DMS53 treated with DMSO at 0.1 percent for 48 hours (cell line): ENCODE measurements at regions not wholly inside any gene's neighbourhood (a gene's known extent, or its start where the extent isn't known, plus 50 kb on each side); places are given as distances from the start of the nearest gene placed in this dataset.
A peak's percentile ranks its signal among the peaks of the same experiment; 100 is the strongest.

ENCODE experiments used
- DNase-seq: peaks from one replicate; lab custom pipeline; 2025; ENCODE audit not compliant: unreplicated experiment; lab: John Stamatoyannopoulos, UW

- DNase-seq: no peak
Measured at GRCh38 chr6:112697265-112697664, 350.1 kb downstream of the RFPL4B start.

DNA sequence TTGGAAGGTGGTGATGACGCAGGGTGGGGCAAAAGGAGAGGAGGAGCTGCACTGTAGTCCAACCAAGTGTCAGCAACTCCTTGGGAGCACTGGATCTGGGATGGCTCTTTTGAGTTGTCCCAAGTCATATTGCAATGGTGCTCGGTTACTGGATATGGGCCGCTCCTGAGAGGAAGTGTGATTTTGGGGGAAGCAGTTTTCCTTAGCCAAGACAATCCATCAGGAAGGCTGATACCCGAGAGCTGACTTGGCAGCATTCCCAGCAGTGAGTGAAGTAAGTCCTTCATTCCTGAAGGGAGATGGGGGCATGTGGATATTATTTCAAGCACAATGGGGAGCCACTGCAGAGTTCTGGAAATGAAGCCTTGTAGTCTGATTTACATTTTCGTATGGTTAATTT is 354.1 kb downstream of the RFPL4B start:
- DNase-seq: no peak

DNA sequence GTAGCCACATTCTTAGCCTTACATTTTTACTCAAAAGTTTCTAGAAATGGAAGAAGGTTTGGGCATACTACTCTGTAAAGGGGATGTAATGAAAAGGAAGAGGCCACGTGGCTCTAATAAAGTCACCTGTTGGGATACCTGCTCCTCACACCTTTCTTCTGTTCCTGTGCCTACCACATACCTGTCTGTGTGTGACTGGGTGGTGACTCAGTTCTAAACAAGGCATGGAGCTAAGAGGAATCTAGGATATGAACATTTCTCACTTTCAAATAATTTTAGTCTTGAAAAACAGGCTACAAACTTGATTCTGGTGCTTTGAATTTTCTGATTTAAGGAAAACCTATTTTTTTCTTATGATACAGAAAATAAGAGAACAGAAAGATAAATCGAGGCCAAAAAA is 363.6 kb downstream of the RFPL4B start:
- DNase-seq: no peak

DNA sequence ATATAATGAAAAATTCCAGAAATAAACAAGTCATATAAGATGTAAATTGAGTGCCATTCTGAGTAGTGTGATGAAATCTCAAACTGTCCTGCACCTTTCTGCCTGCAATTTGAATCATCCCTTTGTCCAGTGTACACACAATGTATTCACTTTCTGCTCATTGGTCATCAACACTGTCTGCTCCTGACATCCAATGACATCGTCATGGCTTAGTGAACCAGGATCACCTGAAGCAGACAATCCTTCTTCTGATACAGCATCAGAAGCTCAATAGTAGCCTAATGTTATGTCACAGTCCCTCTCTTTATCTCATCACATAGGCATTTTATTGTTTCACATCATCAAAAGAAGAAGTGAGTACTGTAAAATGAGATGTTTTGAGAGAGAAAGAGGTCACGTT is 366.3 kb downstream of the RFPL4B start:
- no peak for DNase-seq

DNA sequence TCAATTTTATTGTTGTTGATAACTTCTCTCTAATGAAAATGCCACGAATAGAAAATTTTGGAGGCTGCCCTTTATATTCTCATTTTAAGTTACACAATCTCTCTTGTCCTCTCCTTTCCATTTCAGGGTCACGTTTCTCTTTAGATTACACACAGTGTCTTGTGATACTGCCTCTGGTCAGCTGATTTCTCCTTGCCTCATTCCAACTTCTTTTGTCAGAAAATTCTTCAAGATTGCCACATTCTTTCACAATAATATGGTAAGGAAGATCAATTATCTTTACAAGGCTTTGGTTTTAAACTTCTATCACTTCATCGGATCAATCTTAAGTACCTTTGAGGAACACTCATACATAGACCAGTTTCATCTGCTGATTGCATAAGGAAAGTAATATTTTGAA is 370.3 kb downstream of the RFPL4B start:
- no peak for DNase-seq

- no peak for DNase-seq
Measured at GRCh38 chr6:112717856-112718255, 370.7 kb downstream of the RFPL4B start.

DNA sequence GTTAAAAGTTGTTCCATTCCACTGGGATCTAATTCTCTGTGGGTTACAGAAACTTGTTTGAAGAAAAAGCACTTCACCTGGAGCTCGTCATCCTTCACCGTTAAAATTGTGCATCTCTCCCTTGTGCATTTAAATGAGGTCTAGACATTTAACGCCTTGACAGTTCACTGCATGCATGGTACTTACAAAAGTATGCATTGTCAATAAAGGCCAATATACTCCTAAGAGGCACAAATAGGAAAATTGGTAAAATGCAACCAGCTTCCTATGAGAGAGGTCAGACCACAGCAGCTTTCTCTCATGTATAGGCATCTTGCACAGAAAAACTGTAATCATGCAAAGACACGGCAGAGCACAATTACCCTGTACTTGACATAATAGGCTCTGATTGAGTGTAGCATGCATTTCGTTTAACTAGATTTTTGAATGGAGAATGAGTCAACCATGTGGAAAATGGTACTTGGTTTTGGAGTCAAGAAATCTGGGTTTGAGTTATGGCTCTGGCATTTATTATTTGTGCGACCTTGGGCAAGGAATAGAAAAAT is 378.5 kb downstream of the RFPL4B start:
- no peak for DNase-seq

DNA sequence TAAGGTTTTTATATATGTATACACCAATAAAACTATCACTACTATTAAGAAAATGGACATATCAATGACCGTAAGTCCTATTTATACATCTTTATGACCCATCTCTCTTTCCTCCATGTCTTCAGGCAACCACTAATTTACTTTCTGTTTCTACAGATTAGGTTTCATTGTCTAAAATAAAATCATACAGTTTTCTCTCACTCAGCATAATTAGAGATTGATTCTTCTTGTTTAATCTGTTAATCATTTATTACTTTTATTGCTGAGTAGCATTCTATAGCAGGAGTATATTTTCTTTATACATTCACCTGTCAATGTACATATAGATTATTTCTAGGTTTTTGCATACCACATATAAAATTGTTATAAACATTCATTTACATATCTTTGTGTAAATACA is 388.0 kb downstream of the RFPL4B start:
- no peak for DNase-seq

DNA sequence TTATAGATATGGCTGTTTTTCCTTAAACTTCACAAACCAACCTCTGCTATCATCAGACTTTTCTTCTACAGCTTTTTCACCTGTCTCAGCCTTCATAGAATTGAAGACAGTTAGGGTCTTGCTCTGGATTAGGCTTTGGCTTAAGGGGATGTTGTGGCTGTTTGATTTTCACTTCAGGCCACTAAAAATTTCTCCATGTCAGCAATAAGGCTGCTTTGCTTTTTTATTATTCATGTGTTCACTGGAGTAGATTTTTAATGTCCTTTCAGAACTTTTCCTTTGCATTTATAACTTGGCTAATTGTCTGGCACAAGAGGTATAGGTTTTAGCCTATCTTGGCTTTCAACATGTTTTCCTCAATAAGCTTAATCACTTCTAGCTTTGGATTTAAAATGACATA is 392.6 kb downstream of the RFPL4B start:
- DNase-seq: no peak

GRCh38 chr6:112743323-112743722 is 396.2 kb downstream of the RFPL4B start:
- no peak for DNase-seq

DNA sequence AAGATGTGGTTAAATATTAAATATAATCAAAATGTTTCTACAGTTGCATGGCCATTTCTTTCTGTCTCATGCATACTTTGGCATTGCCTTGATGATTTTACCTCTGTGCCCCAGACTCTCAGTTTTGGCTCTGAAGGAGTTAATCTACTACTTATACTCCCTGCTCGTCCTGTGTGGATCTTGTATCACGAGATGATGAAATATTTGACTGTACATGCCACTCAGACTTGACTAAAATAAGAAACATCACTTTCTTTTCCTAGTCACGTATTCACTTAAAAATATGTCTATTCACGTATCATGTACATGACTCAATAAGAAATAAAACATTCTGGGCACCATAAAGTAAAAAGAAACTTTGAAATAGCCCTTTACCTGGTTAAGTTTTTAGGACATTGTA is 397.7 kb downstream of the RFPL4B start:
- DNase-seq: no peak

DNA sequence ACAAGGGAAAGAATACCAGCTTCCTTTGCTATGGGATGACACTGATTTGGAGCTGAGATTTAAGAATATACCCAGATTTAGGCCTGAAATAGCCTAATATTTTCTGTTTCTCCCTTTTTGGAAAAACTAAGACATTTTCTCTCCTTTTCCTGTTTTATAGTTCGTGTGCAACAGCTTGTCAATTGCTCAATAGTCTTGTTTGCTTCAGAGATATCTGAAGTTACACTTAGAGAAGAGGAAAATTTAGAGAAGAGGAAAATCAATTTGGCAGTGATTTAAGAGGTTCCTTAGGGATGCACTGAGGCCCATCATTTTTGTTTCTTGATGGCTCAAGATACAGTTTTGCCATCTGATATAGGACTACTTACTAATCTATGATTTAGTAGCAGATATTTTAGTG is 398.6 kb downstream of the RFPL4B start:
- DNase-seq: no peak

- DNase-seq: no peak
Measured at GRCh38 chr6:112749673-112750072, 402.5 kb downstream of the RFPL4B start.

DNA sequence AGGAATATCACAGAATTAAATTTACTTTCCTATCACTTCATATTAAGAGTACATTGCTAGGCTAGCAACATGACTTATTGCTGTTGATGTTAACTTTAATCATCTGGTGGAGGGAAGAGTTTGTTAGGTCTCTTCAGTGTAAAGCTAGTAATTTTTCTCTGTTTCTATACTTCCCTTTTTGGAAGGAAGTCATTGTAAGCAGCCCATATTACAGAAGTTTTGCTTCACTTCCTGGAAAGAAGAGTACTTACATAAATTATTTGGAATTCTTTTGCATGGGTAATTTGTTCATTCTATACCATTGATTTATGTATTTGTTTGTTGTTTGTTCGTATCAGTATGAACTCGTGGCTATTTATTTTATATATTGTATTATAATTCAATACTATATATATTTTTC is 405.2 kb downstream of the RFPL4B start:
- DNase-seq: no peak

GRCh38 chr6:112752791-112753190 is 405.7 kb downstream of the RFPL4B start:
- DNase-seq: no peak

DNA sequence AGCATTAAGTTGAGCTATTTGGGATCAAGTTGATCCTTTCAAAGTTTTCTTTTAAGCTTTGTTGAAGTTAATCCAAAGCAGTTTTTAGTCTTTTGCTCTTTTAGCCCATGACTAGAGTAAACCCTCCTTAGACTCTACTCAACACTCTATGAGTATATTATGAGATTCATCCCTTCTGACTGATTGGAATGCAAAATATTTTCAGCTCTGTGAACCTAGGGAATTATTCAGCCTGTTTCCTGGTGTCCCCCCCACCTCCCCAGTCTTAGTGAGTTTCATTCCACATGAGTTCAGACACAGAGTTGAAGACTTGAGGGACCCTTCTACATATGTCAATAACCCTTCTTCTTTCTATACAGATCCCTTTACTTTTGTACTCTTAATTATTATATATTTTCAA is 413.7 kb downstream of the RFPL4B start:
- DNase-seq: no peak

GRCh38 chr6:112761740-112762139 is 414.6 kb downstream of the RFPL4B start:
- DNase-seq: no peak

- no peak for DNase-seq
Measured at GRCh38 chr6:112764377-112764776, 417.2 kb downstream of the RFPL4B start.

DNA sequence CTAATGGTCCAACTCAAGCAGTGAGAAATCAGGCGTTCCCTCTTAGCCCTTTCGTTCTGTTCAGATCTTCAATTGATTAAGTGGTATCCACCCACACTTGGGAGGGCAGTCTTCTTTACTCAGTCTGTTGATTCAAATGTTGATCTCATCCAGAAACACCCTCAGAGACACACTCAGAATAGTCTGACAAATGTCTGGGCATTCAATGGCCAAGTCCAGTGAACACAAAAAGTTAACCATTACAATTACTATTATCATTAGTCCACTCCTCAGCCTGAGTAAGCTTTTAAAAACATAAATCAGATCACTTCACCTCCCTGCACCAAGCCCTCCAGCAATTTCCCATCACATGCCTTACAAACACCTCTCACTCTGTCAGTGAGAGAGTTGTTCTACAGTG is 423.2 kb downstream of the RFPL4B start:
- no peak for DNase-seq

GRCh38 chr6:112773187-112773586 is 426.1 kb downstream of the RFPL4B start:
- no peak for DNase-seq

GRCh38 chr6:112774319-112774718 is 427.2 kb downstream of the RFPL4B start:
- DNase-seq: no peak

DNA sequence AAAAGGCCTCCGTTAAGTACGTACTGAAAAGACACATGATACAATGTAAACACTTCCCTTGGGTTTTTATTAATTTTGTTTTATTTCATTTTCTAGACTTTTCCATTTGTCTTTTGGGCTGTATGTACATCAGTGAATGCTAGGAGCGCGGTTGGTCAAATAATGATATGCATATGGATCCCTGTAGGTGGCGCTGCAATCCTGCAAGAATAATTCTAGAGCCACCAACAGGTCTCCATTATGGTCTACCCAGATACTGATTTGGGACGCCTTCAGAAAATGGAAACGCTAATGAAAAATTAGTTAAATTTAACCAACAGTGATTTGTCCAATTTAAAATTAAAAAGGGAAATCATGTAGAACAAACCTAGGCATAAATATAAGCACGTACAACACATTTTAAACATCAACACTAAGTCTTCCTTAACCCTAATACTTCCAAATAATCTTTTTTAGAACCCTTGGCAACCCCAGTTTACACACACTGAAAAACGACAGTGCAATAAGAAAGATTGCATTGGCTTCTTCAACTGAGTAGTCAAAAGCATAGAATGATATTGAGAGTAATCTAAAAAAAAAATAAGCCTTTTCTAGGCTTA is 433.5 kb downstream of the RFPL4B start:
- DNase-seq: peak; percentile 44

DNA sequence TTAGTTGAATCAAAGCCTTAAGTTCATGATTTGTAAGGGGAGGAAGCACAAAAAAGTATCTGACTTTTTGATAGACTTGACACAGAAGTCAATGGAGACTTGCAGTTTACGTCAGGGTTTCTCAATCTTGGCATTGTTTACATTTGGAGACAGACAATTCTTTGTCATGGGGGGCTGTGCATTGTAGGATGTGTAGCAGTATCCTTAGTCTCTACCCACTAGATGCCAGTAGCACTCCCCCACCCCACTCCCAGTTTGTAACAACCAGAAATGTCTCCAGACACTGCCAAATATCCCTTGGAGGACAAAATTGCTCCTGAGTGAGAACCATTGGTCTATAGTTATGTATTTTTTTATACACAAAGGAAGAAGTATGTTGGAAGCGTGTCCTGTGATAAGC is 434.1 kb downstream of the RFPL4B start:
- no peak for DNase-seq
